MM.1S (cell line): ENCODE measurements at regions not wholly inside any gene's neighbourhood (a gene's known extent, or its start where the extent isn't known, plus 50 kb on each side); places are given as distances from the start of the nearest gene placed in this dataset.

Experiments used
- DNase-seq: peaks from one replicate; pipeline ENCODE4 v3.0.0-alpha.2; 2015
- H2AFZ ChIP-seq: fragments of 300-600 bp; sonication (generic); 2 replicates; pipeline ENCODE4 v1.6.0; 2016; ENCODE audit warnings: antibody characterized with exemption, low read length
- H3F3A ChIP-seq: fragments of 300-600 bp; sonication (generic); 2 replicates; pipeline ENCODE4 v1.6.1; 2016; ENCODE audit warnings: mild to moderate bottlenecking, antibody characterized with exemption, low read length, moderate library complexity, mixed read lengths; ENCODE audit not compliant: insufficient read depth
- H3K27ac ChIP-seq: fragments of 300-600 bp; sonication (generic); 2 replicates; pipeline ENCODE4 v1.5.1; 2016; ENCODE audit warnings: mild to moderate bottlenecking, low read length
- H3K27me3 ChIP-seq: fragments of 300-600 bp; sonication (generic); replicated peaks from 2 replicates; pipeline ENCODE4 v1.6.0; 2016; ENCODE audit warnings: low read length; ENCODE audit not compliant: insufficient read depth
- H3K36me3 ChIP-seq: fragments of 300-600 bp; sonication (generic); replicated peaks from 2 replicates; pipeline ENCODE4 v1.6.1; 2016; ENCODE audit warnings: mild to moderate bottlenecking, low read length, mixed read lengths; ENCODE audit not compliant: insufficient read depth
- H3K4me1 ChIP-seq: fragments of 300-600 bp; sonication (generic); 2 replicates; pipeline ENCODE4 v1.6.1; 2016; ENCODE audit warnings: low read length, mixed read lengths
- H3K4me2 ChIP-seq: fragments of 300-600 bp; sonication (generic); 2 replicates; pipeline ENCODE4 v1.6.0; 2016; ENCODE audit warnings: low read depth, low read length
- H3K4me3 ChIP-seq: fragments of 300-600 bp; sonication (generic); 2 replicates; pipeline ENCODE4 v1.5.1; 2016; ENCODE audit warnings: low read length, mixed read lengths
- H3K79me2 ChIP-seq: fragments of 300-600 bp; sonication (generic); 2 replicates; pipeline ENCODE4 v1.6.1; 2016; ENCODE audit warnings: mixed run types, low read length, mixed read lengths
- H3K9ac ChIP-seq: fragments of 300-600 bp; sonication (generic); 2 replicates; pipeline ENCODE4 v1.6.1; 2016; ENCODE audit warnings: low read length, mixed read lengths
- H3K9me2 ChIP-seq: fragments of 300-600 bp; sonication (generic); replicated peaks from 2 replicates; pipeline ENCODE4 v1.6.1; 2016; ENCODE audit warnings: mild to moderate bottlenecking, low read length, mixed read lengths; ENCODE audit not compliant: insufficient read depth
- H3K9me3 ChIP-seq: fragments of 300-600 bp; sonication (generic); replicated peaks from 2 replicates; pipeline ENCODE4 v1.6.1; 2016; ENCODE audit warnings: mild to moderate bottlenecking, low read length, mixed read lengths; ENCODE audit not compliant: insufficient read depth
- H4K20me1 ChIP-seq: fragments of 300-600 bp; sonication (generic); 2 replicates; pipeline ENCODE4 v1.6.1; 2016; ENCODE audit warnings: mild to moderate bottlenecking, low read length, moderate library complexity, mixed read lengths; ENCODE audit not compliant: insufficient read depth
- EZH2 ChIP-seq: fragments of 300-600 bp; sonication (generic); optimal IDR thresholded peaks from 2 replicates; pipeline ENCODE3; 2017; ENCODE audit warnings: low read depth, mild to moderate bottlenecking, antibody characterized with exemption, low read length, mixed read lengths
- EZH2phosphoT487 ChIP-seq: fragments of 300-600 bp; sonication (generic); IDR thresholded peaks from 2 replicates; pipeline ENCODE4 v1.6.1; 2018; ENCODE audit warnings: antibody characterized with exemption, low read length
- TF ChIP-seq, protein P1 (sequence below): fragments of 300-600 bp; sonication (generic); IDR thresholded peaks from 2 replicates; pipeline ENCODE4 v1.5.1; 2016; ENCODE audit warnings: antibody characterized with exemption, low read length, mixed read lengths

DNA sequence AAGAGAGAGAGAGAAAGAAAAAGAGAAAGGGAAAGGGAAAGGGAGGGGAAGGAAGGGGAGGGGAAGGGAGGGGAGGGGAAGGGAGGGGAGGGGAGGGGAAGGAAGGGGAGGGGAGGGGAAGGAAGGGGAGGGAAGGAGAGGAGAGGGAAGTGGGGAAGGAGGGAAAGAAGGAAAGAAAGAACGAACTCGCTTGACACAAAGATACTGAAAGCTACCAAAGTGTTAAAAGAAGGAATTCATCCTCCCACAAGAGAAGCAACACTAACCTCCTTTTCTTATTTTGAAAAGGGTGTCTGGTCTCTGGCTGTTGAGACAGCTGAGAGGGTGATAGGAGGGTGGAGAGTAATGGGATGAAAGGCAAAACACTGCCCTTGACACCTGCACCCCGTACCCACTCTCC lies 172.6 kb downstream of the SHANK2 start:
- Histone ChIP-seq H2AFZ (no peak overlapping the region), H3K4me2 (no peak overlapping the region)
- TF ChIP-seq, protein P1, sequence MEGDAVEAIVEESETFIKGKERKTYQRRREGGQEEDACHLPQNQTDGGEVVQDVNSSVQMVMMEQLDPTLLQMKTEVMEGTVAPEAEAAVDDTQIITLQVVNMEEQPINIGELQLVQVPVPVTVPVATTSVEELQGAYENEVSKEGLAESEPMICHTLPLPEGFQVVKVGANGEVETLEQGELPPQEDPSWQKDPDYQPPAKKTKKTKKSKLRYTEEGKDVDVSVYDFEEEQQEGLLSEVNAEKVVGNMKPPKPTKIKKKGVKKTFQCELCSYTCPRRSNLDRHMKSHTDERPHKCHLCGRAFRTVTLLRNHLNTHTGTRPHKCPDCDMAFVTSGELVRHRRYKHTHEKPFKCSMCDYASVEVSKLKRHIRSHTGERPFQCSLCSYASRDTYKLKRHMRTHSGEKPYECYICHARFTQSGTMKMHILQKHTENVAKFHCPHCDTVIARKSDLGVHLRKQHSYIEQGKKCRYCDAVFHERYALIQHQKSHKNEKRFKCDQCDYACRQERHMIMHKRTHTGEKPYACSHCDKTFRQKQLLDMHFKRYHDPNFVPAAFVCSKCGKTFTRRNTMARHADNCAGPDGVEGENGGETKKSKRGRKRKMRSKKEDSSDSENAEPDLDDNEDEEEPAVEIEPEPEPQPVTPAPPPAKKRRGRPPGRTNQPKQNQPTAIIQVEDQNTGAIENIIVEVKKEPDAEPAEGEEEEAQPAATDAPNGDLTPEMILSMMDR: no peak
- TF ChIP-seq EZH2 (no peak), EZH2phosphoT487 (no peak)

DNA sequence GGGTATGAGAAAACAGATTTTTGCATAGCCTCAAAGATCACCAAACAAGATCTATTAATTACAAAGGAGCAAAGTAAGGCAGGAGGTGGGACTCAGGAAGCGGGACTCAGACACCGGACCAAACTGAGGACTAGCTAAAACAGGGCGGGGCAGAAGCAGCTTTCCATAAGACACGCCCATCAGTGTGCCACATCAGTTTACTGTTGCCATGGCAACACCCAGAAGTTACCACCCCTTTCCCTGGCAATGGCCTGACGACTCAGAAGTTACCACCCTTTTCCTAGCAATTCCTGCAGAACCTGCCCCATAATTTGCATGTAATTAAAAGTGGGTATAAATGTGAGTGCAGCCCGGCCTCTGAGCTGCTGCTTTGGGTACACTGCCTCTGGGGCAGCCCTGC lies 173.9 kb downstream of the SHANK2 start:
- no peak overlapping the region for H3K4me2 ChIP-seq
- TF ChIP-seq, protein P1: no peak
- no peak for TF ChIP-seq EZH2phosphoT487
- no peak for TF ChIP-seq EZH2
- H3K27ac ChIP-seq: no peak overlapping the region
- H3K79me2 ChIP-seq: no peaks in the 10 kb centered on the region
- no peaks in the 10 kb centered on the region for H4K20me1 ChIP-seq
- H3F3A ChIP-seq: no peaks in the 10 kb centered on the region
- H2AFZ ChIP-seq: no peak overlapping the region
- H3K27me3 ChIP-seq: peaks cover 88% of the 10 kb centered on the region
- H3K4me3 ChIP-seq: no peak overlapping the region
- no peaks in the 10 kb centered on the region for H3K9me3 ChIP-seq
- H3K36me3 ChIP-seq: no peaks in the 10 kb centered on the region
- H3K9ac ChIP-seq: no peak overlapping the region
- no peaks in the 10 kb centered on the region for H3K9me2 ChIP-seq
- no peak for DNase-seq
- no peaks in the 10 kb centered on the region for H3K4me1 ChIP-seq

More for the DNA sequence above, 172.6 kb downstream of the SHANK2 start:
- Histone ChIP-seq H3K27me3 (peaks cover 87% of the 10 kb centered on the region), H3K36me3 (no peaks in the 10 kb centered on the region), H3K4me1 (no peaks in the 10 kb centered on the region), H3K79me2 (no peaks in the 10 kb centered on the region), H3K9me2 (no peaks in the 10 kb centered on the region), H3K9me3 (no peaks in the 10 kb centered on the region), H3K9ac (no peak overlapping the region), H3K4me3 (no peak overlapping the region), H3K27ac (no peak overlapping the region), H3F3A (no peaks in the 10 kb centered on the region), H4K20me1 (no peaks in the 10 kb centered on the region)
- DNase-seq: no peak

DNA sequence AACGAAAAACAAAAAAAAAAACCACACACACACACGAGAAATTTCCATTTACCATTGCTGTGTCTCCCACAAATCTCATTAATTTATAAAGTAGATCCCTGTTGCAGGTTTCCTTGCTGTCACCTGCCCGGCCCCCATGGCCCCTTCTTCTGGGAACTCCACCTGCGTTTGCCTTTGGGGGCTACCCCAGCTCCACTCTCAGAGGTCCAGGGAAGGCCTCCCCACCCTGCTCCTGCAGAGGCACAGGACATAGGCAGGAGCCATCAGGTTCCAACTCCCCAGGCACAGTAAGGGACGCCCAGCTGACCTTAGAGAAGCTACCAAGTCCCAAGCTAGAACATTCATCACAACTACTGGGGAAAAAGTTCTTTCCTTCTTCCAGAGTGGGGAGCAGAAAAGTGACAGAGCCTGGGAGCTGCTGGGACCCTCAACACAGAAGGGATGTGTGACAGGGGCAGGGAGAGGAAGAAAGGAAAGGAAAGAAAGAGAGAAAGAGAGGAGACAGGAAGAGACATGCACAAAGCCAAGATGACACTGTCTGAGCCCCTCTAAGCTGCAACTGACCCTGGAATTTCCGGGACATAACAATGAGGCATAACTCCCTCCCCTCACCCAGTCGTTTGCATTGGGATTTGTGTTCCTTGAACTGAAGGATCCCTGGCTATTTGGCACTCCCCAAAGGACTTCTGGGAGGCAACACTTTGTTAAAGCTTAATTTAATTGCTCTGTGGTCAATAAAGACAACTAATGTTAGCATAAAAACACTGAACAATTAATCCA lies 175.7 kb downstream of the SHANK2 start:
- DNase-seq: no peak
- H4K20me1 ChIP-seq: no peaks in the 10 kb centered on the region
- H3K4me2 ChIP-seq: no peak overlapping the region
- no peak overlapping the region for H3K9ac ChIP-seq
- H3K27ac ChIP-seq: no peak overlapping the region
- no peak overlapping the region for H2AFZ ChIP-seq
- no peaks in the 10 kb centered on the region for H3K79me2 ChIP-seq
- H3K4me3 ChIP-seq: no peak overlapping the region
- H3K9me2 ChIP-seq: no peaks in the 10 kb centered on the region
- no peaks in the 10 kb centered on the region for H3K9me3 ChIP-seq
- H3K36me3 ChIP-seq: no peaks in the 10 kb centered on the region
- H3K27me3 ChIP-seq: peaks cover 89% of the 10 kb centered on the region
- H3F3A ChIP-seq: no peaks in the 10 kb centered on the region
- no peaks in the 10 kb centered on the region for H3K4me1 ChIP-seq
- TF ChIP-seq EZH2phosphoT487 (no peak), EZH2 (no peak)
- TF ChIP-seq, protein P1: no peak
